ENCODE measurements at regions not wholly inside any gene's neighbourhood (a gene's known extent, or its start where the extent isn't known, plus 50 kb on each side); places are given as distances from the start of the nearest gene placed in this dataset.

GRCh38 chr6:14995966-14996602 is 249.8 kb upstream of the JARID2 start:
- Histone ChIP-seq H3K36me3 (replicated peaks in 1 of 2; ENCODE audit: control insufficient read depth in 1 of 2, insufficient read depth in 2 of 2, low read length in 1 of 2) (no peaks in the 10 kb centered on the region), H3K4me1 (ENCODE audit: control insufficient read depth in 1 of 2, insufficient read depth in 2 of 2, low read depth in 1 of 2, low read length in 1 of 2) (no peaks in the 10 kb centered on the region), H3K27ac (ENCODE audit: low read depth in 2 of 2, low read length in 1 of 2) (no peak overlapping the region), H3K27me3 (ENCODE audit: insufficient read depth) (no peaks in the 10 kb centered on the region), H3F3A (replicated peaks; ENCODE audit: insufficient read depth) (no peaks in the 10 kb centered on the region), H3K4me2 (no peak overlapping the region), H3K9ac (no peak overlapping the region), H3K9me2 (no peaks in the 10 kb centered on the region), H3K9me3 (no peaks in the 10 kb centered on the region), H3K4me3 (ENCODE audit: low read depth in 2 of 2, low read length in 1 of 2) (no peak overlapping the region), H3K79me2 (ENCODE audit: insufficient read depth) (no peaks in the 10 kb centered on the region), H4K20me1 (ENCODE audit: insufficient read depth) (no peaks in the 10 kb centered on the region), H2AFZ (ENCODE audit: low read depth) (no peak overlapping the region)
- no peak for DNase-seq
- WGBS (ENCODE audit: low lambda C conversion rate), result 53% methylated on average over 12 of the region's 12 CpGs
- ChIA-PET POLR2A (no interaction called here), CTCF (interaction anchor here (0.6 kb wide), 1 partner anchor 445 kb away, joined by 3 read pairs; no protein-coding TSS in a partner anchor)
- TF ChIP-seq EP300 (IDR thresholded peaks at IDR 0.05; ENCODE audit: borderline replicate concordance in 1 of 2, low read depth in 1 of 2, low read length in 1 of 2), result no peak

DNA sequence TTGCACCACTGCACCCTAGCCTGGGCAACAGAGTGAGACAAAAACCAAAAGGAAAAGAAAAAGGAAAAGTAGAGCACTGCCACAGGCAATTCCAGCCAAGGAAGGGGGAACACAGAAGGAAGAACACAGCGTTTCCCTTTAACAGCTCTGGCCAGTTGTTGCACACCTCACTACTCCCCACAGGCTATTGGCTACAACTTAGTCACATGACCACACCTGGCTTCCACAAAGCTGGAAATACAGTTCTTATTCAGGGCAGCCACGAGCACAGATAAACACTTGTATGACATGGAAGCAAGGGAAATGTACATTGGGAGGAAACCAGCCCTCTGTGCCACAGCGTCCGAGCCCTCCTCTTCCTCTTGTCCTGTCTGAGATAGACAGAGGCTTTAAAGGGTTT is 249.0 kb upstream of the JARID2 start:
- Histone ChIP-seq H3F3A (replicated peaks; ENCODE audit: insufficient read depth) (no peaks in the 10 kb centered on the region), H3K4me3 (ENCODE audit: low read depth in 2 of 2, low read length in 1 of 2) (no peak overlapping the region), H3K36me3 (replicated peaks in 1 of 2; ENCODE audit: control insufficient read depth in 1 of 2, insufficient read depth in 2 of 2, low read length in 1 of 2) (no peaks in the 10 kb centered on the region), H3K27me3 (ENCODE audit: insufficient read depth) (no peaks in the 10 kb centered on the region), H3K9me2 (no peaks in the 10 kb centered on the region), H3K4me2 (no peak overlapping the region), H3K9ac (no peak overlapping the region), H3K27ac (ENCODE audit: low read depth in 2 of 2, low read length in 1 of 2) (no peak overlapping the region), H4K20me1 (ENCODE audit: insufficient read depth) (no peaks in the 10 kb centered on the region), H3K79me2 (ENCODE audit: insufficient read depth) (no peaks in the 10 kb centered on the region), H2AFZ (ENCODE audit: low read depth) (no peak overlapping the region), H3K4me1 (ENCODE audit: control insufficient read depth in 1 of 2, insufficient read depth in 2 of 2, low read depth in 1 of 2, low read length in 1 of 2) (no peaks in the 10 kb centered on the region; a peak in 1 of 4 replicates), H3K9me3 (no peaks in the 10 kb centered on the region)
- 37% methylated on average over 4 of the region's 4 CpGs for WGBS (ENCODE audit: low lambda C conversion rate)
- POLR2A ChIA-PET, result no interaction called here
- TF ChIP-seq RXRA (IDR thresholded peaks at IDR 0.05; ENCODE audit: borderline replicate concordance, low read depth), result no peak
- TF ChIP-seq ELF1 (IDR thresholded peaks at IDR 0.05), result no peak
- no peak for TF ChIP-seq POLR2AphosphoS5 (IDR thresholded peaks at IDR 0.05; ENCODE audit: low read depth, low read length)
- TF ChIP-seq ZBTB33 (IDR thresholded peaks at IDR 0.05; ENCODE audit: borderline replicate concordance, low read depth), result no peak
- TF ChIP-seq TAF1 (IDR thresholded peaks at IDR 0.05; ENCODE audit: borderline replicate concordance, low read depth, low read length), result no peak
- TF ChIP-seq FOXJ3 (CRISPR knock-in tag; IDR thresholded peaks at IDR 0.05), result no peak
- no peak for TF ChIP-seq TCF12 (IDR thresholded peaks at IDR 0.05)
- TF ChIP-seq, protein P1, sequence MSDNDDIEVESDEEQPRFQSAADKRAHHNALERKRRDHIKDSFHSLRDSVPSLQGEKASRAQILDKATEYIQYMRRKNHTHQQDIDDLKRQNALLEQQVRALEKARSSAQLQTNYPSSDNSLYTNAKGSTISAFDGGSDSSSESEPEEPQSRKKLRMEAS (IDR thresholded peaks at IDR 0.05; ENCODE audit: low read depth), result no peak
- TF ChIP-seq, protein P2, sequence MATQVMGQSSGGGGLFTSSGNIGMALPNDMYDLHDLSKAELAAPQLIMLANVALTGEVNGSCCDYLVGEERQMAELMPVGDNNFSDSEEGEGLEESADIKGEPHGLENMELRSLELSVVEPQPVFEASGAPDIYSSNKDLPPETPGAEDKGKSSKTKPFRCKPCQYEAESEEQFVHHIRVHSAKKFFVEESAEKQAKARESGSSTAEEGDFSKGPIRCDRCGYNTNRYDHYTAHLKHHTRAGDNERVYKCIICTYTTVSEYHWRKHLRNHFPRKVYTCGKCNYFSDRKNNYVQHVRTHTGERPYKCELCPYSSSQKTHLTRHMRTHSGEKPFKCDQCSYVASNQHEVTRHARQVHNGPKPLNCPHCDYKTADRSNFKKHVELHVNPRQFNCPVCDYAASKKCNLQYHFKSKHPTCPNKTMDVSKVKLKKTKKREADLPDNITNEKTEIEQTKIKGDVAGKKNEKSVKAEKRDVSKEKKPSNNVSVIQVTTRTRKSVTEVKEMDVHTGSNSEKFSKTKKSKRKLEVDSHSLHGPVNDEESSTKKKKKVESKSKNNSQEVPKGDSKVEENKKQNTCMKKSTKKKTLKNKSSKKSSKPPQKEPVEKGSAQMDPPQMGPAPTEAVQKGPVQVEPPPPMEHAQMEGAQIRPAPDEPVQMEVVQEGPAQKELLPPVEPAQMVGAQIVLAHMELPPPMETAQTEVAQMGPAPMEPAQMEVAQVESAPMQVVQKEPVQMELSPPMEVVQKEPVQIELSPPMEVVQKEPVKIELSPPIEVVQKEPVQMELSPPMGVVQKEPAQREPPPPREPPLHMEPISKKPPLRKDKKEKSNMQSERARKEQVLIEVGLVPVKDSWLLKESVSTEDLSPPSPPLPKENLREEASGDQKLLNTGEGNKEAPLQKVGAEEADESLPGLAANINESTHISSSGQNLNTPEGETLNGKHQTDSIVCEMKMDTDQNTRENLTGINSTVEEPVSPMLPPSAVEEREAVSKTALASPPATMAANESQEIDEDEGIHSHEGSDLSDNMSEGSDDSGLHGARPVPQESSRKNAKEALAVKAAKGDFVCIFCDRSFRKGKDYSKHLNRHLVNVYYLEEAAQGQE (IDR thresholded peaks at IDR 0.05; ENCODE audit: low read depth, low read length), result no peak
- TF ChIP-seq USF2 (IDR thresholded peaks at IDR 0.05; ENCODE audit: borderline replicate concordance, low read depth, low read length), result no peak
- no peak for TF ChIP-seq FOSL2 (IDR thresholded peaks at IDR 0.05; ENCODE audit: borderline replicate concordance, low read depth)
- DNase-seq, result no peak
- CTCF ChIA-PET, result interaction anchor here (0.6 kb wide), 1 partner anchor 445 kb away, joined by 3 read pairs; no protein-coding TSS in a partner anchor

Measured in SK-N-SH (cell line).